C4-2B (cell line): ENCODE measurements at regions not wholly inside any gene's neighbourhood (a gene's known extent, or its start where the extent isn't known, plus 50 kb on each side); places are given as distances from the start of the nearest gene placed in this dataset.
"Not testable (repeated sequence)": the region's sequence is repeated elsewhere in the genome, so short reads cannot be mapped to it uniquely, and the experiment has no call there.

ENCODE experiments used
- H3K27ac ChIP-seq: fragments of 450-650 bp; 2 replicates; pipeline ENCODE4 v1.5.1; 2017
- ZFX ChIP-seq: fragments of 450-650 bp; IDR thresholded peaks from 2 replicates; pipeline ENCODE4 v1.6.1; 2017
- TF ChIP-seq, protein P1 (sequence below): fragments of 450-650 bp; conservative IDR thresholded peaks from 2 replicates; pipeline ENCODE4 v1.5.1; 2017; ENCODE audit warnings: mild to moderate bottlenecking

DNA sequence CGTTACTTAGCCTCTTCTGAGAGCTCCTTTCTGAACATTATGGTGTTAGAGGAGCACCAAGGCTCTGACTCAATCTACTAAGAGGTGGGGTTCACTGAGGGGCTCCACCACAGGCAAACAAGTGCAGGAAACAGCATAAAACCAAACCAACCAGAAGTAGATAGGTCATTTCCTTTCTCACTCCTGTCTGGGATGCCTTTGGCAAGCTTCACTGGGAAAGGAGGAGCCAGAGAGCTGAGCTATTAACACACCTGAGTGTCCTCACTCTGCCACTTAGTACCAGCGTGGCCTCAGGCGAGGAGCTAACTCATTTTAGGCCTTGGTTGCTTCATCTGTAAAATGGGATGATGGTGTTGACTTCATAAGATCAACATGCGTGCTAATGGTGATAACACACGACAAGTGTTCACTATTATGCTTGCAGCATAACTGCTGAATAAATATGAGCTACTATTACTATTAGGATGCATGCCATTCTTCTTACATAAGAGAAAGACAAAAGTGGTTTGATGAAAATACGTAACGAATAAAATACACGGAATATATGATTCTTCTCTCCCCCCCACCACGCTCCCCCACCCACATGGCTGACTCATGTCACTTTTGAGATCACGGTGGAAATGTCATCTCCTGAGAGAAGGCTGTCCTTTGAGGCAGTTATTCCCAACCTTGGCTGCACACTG is 185.4 kb downstream of the BCAS1 start:
- no peak for TF ChIP-seq ZFX
- TF ChIP-seq, protein P1, sequence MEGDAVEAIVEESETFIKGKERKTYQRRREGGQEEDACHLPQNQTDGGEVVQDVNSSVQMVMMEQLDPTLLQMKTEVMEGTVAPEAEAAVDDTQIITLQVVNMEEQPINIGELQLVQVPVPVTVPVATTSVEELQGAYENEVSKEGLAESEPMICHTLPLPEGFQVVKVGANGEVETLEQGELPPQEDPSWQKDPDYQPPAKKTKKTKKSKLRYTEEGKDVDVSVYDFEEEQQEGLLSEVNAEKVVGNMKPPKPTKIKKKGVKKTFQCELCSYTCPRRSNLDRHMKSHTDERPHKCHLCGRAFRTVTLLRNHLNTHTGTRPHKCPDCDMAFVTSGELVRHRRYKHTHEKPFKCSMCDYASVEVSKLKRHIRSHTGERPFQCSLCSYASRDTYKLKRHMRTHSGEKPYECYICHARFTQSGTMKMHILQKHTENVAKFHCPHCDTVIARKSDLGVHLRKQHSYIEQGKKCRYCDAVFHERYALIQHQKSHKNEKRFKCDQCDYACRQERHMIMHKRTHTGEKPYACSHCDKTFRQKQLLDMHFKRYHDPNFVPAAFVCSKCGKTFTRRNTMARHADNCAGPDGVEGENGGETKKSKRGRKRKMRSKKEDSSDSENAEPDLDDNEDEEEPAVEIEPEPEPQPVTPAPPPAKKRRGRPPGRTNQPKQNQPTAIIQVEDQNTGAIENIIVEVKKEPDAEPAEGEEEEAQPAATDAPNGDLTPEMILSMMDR = no peak
- H3K27ac ChIP-seq = no peak overlapping the region

DNA sequence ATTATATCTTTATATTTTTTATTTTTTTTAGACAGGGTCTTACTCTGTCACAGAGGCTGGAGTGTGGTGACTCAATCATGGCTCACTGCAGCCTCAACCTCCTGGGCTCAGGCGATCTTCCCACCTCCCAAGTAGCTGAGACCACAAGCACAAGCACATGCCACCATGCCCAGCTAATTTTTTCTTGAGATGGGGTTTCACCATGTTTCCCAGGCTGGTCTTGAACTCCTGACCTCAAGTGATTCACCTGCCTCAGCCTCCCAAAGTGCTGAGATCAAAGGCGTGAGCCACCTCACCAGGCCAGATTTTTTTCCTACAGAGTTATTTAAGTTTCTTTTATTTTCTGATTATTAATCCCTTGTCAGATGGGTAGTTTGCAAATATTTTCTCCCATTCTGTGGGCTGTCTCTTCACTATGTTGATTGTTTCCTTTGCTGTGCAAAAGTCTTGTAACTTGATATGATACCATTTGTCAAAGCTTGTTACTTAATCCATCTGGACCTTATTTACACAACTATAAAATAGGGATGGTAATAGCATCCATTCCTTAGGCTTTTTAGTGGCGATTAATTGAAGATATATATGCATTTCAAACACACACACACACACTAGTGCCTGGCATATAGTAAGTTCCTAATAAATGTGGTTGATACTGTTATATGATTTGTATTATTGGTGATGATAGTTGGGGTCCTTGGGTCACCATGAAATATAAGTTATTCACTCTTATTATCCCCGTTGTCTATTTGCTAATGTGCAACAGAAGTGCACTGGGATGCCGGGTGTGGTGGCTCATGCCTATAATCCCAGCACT is 187.1 kb downstream of the BCAS1 start:
- no peak overlapping the region for H3K27ac ChIP-seq
- TF ChIP-seq ZFX = no peak
- TF ChIP-seq, protein P1 = no peak

DNA sequence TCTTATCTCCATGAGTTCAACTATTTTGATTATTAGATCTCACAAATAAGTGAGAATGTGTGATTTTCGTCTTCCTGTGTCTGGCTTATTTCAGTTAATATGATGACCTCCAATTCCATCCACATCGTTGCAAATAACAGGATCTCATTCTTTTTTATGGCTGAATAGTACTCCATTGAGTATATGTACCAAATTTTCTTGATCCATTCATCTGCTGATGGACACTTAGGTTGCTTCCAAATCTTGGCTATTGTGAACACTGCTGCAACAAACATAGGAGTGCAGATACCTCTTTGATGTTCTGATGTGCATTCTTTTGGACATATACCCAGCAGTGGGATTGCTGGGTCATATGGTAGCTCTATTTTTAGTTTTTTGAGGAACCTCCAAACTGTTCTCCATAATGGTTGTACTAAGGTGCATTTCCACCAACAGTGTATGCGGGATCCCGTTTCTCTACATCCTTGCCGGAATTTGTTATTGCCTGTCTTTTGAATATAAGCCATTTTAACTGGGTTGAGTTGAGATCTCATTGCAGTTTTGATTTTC is 187.9 kb downstream of the BCAS1 start:
- not testable (repeated sequence) for H3K27ac ChIP-seq

DNA sequence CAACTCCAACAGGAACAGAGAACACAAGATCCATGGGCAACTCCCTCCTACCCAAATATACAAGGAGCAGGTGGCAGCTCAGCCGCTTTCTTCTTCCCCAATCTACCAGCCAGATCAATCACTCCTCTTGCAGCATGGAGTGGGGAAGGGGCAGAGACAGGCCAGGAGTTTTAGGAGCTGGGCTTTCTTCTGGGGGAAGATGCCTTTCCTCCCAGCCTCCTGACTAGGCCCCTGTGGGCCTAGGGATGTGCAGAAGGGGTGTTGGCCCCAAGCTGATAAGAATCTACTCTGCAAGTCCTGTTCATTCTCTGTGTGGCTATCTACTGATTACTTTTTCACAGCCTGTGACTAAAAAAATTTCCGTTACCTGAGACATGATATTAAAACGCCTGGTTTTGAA is 189.0 kb downstream of the BCAS1 start:
- no peak for TF ChIP-seq ZFX
- TF ChIP-seq, protein P1 = no peak
- H3K27ac ChIP-seq = no peak overlapping the region

DNA sequence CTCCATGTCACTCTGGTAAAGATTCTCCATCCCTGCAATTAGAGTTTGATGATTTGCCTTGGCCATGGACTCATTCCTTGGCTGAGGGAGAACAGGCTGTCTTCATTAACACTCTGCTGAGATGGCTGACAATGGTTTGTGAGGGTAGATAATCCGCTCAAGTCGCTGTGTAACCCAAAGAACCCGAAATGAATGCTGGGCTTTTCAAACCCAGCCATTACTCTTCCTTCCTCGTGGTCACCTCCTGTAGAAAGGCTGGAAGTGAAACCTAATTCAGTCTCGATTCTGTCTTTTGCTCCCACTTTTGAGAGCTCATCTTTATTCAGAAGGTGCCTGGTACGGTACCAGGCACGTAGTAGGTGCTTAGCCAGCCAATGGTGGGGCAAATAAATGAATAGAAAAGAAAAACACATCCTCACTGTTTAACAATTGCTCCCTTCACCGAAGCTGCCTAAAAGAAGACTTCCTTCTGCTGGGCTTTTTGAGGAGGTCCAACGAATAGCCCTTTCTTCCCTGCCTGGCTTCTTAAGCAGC is 190.2 kb downstream of the BCAS1 start:
- no peak overlapping the region for H3K27ac ChIP-seq
- no peak for TF ChIP-seq ZFX
- TF ChIP-seq, protein P1 = no peak

DNA sequence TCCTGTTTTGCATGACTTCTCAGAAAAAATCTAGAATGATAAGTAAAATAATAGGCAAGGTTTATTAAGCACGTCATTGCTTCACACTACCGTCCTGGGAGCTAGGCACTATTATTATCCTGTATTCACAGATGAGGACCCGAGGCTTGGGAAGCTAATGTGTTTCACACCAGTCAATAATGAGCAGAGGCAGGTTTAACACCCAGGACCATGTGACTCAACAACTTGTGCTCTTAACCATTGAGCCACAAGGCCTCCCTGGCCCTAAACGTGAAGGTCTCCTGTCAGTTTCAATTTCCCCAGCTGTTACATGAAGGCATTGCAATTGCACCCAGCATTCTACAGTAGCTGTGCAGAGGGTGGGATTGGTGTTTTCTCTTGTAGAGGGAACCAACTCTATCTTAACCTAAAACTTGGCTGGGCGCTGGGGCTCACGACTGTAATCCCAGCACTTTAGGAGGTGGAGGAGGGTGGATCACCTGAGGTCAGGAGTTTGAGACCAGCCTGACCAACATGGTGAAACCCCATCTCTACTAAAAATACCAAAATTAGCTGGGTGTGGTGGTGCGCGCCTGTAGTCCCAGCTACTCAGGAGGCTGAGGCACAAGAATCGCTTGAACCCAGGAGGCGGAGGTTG is 191.2 kb downstream of the BCAS1 start:
- TF ChIP-seq, protein P1 = no peak
- no peak overlapping the region for H3K27ac ChIP-seq

DNA sequence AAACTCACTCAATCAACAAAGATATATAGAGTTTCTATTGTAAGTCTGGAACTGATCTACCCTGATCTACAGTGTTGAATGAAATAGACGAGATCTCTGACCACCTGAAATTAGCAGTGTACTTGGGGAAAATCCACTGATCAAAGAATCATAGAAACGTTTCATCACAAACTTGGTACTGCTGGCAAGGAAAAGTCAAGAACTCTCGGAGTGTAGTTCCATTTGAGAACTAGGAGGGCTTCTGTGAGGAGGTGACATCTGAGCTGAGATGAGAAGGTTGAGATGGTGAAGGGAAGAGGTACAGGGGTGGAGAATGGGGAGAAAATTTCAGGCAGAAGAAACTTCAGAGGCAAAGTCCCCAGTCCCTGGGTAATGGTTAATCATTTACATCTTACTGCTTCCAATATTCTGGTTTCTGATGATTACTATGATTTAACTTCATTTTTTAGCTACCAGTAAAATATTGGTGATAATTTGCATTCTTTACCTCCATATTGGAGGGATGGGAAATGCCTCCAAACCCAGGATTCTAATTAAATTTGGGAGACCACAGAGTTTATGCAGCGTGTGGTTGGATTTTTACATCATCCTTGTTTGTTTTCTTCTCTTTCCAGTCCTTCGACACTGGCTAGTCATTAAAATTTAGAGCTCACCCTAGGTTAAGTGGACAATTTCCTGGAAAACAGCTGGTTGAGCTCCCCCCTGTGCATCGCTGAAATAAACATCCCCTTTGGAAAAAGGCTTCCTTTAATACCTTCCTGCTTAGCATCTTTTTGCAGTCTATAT is 191.9 kb downstream of the BCAS1 start:
- H3K27ac ChIP-seq = no peak overlapping the region
- TF ChIP-seq, protein P1 = no peak
- TF ChIP-seq ZFX = no peak
